SK-N-MC (cell line): ENCODE measurements at regions not wholly inside any gene's neighbourhood (a gene's known extent, or its start where the extent isn't known, plus 50 kb on each side); places are given as distances from the start of the nearest gene placed in this dataset.

Source experiments
- EZH2 ChIP-seq: fragments of 200-600 bp; sonication (generic); IDR thresholded peaks from one replicate; pipeline ENCODE4 v1.6.1; 2017; ENCODE audit warnings: antibody characterized with exemption
- FOXP2 ChIP-seq: optimal IDR thresholded peaks from 2 replicates; pipeline ENCODE3; 2011; ENCODE audit warnings: mild to moderate bottlenecking, moderate library complexity; ENCODE audit not compliant: insufficient read depth; ENCODE audit errors: extremely low read length, control extremely low read depth
- POLR2AphosphoS5 ChIP-seq: IDR thresholded peaks from 2 replicates; pipeline ENCODE4 v1.6.1; 2012; ENCODE audit warnings: mild to moderate bottlenecking, low read depth, low read length, borderline replicate concordance

DNA sequence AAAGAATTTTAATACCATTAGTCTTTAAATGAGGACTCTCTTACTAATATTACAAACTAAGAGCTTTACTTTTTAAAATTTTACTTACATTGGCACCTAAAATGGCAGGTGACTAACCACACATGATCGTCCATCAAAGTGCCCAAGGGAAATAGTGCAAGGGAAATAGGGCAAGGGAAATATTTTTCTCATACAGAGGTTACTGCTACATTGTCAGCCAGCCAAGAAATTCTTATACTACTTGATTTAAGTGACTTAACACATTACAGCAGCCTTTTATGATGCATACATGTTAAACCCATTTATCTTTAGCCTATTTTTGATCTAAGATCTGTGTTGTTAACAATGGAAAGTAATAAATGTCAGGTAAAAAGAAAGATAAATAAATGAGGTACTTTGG lies 587.2 kb upstream of the PKDCC start:
- TF ChIP-seq EZH2 (no peak), FOXP2 (no peak), POLR2AphosphoS5 (no peak)
